GM13977 (cell line): ENCODE measurements at regions not wholly inside any gene's neighbourhood (a gene's known extent, or its start where the extent isn't known, plus 50 kb on each side); places are given as distances from the start of the nearest gene placed in this dataset.

ENCODE experiments used
- DNase-seq: peaks from one replicate; pipeline ENCODE4 v3.0.0; 2012; ENCODE audit warnings: low spot score
- CTCF ChIP-seq: IDR thresholded peaks from 2 replicates; pipeline ENCODE4 v1.5.1; 2012; ENCODE audit warnings: mild to moderate bottlenecking, control low read depth; ENCODE audit not compliant: insufficient read depth; ENCODE audit errors: extremely low read depth, missing control alignments
- in situ Hi-C: fragments of 300-500 bp; cut with MboI; formaldehyde crosslinking; loops from one replicate; pipeline ENCODE4 v1.12.0; 2022; ENCODE audit warnings: low sequenced_read_pairs, low pct_unique_long_range_greater_than_20kb, mixed read lengths, inconsistent platforms; ENCODE audit not compliant: unreplicated experiment

GRCh38 chrX:28347476-28347875, 239.8 kb upstream of the IL1RAPL1 start:
- in situ Hi-C loops, result no loop called here
- no peak for DNase-seq
- no peak for TF ChIP-seq CTCF

DNA sequence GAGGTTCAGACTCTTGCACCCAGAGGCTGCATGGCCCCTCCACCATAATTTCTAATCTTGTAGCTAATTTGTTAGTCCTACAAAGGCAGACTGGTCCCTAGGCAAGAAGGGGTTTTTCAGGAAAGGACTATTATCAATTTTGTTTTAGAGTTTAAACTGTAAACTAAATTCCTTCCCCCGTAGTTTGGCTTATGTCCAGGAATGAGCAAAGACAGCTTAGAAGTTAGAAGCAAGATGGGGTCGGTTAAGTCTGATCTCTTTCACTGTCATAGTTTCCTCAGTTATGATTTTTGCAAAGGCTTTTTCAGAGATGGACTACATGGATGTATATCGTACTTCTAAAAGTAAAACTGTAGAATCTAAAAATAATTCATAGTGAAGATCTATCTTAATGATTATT, 258.1 kb upstream of the IL1RAPL1 start:
- DNase-seq, result no peak
- TF ChIP-seq CTCF, result no peak
- in situ Hi-C loops, result no loop called here

GRCh38 chrX:28324321-28324721, 262.9 kb upstream of the IL1RAPL1 start:
- no peak for TF ChIP-seq CTCF
- in situ Hi-C loops, result no loop called here
- no peak for DNase-seq

GRCh38 chrX:28321286-28321685, 266.0 kb upstream of the IL1RAPL1 start:
- TF ChIP-seq CTCF, result no peak
- in situ Hi-C loops, result no loop called here

GRCh38 chrX:28312965-28313364, 274.3 kb upstream of the IL1RAPL1 start:
- DNase-seq, result no peak
- no peak for TF ChIP-seq CTCF
- in situ Hi-C loops, result no loop called here

More at GRCh38 chrX:28321286-28321685, 266.0 kb upstream of the IL1RAPL1 start:
- DNase-seq, result no peak

DNA sequence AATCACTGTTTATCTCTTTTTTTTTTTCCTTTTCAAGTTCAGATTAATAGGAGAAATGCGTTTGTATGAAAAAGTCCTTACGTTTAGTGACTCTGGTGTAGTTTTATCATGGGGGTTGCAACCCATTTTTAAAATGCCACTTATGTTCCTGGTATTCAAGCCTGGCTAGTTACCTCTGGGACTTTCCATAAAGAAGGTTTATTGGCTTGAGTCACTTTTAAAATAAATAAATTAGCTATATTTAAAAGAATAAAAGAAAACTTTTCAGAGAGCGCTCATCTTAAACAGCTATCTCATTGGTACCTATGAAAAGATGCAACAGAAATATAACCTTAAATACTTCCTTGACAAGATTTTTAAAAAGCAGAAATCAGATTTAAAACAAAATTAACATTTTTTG, 275.0 kb upstream of the IL1RAPL1 start:
- DNase-seq, result no peak
- no peak for TF ChIP-seq CTCF
- in situ Hi-C loops, result no loop called here

GRCh38 chrX:28311466-28311865, 275.8 kb upstream of the IL1RAPL1 start:
- no peak for DNase-seq
- in situ Hi-C loops, result no loop called here
- no peak for TF ChIP-seq CTCF
